ENCODE measurements at regions not wholly inside any gene's neighbourhood (a gene's known extent, or its start where the extent isn't known, plus 50 kb on each side); places are given as distances from the start of the nearest gene placed in this dataset.
"Not testable (repeated sequence)": the region's sequence is repeated elsewhere in the genome, so short reads cannot be mapped to it uniquely, and the experiment has no call there.

DNA sequence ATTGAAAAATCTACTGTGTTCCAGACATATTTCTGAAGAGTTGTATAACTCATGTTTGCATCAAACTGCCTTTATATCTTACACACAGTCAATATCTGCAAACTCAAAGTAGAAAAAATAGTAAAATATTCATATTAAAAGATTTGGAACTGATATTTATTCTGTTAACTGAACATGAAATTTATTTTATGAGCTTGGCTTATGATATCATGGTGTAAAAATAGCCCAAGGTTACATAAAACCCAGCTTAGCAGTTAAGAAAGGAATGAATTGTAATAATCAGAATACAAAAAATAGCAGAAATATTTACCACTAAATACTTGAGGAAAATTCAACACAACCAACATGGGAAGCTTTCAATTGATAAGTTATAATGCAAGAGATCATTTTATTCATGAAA lies 367.9 kb downstream of the FLRT2 start:
- no peak for DNase-seq

DNA sequence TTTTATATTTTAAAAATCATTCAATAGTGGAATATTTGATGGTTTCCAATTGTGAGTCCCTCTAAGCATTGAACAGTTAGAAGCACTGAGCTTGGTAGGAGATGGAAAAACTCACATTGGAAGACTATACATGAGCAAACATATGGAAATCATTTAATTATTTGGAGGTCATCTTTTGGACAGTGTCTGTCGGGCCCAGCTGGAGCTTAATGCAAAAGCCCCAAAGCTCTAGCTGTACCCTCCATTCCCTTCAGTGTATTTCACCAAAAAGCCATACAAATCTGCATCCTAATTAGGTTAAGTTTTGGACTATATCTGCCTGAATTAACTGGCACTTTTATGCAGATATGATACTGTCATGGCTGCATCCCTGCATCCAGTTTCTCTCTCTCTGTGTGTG lies 365.7 kb downstream of the FLRT2 start:
- DNase-seq = no peak

DNA sequence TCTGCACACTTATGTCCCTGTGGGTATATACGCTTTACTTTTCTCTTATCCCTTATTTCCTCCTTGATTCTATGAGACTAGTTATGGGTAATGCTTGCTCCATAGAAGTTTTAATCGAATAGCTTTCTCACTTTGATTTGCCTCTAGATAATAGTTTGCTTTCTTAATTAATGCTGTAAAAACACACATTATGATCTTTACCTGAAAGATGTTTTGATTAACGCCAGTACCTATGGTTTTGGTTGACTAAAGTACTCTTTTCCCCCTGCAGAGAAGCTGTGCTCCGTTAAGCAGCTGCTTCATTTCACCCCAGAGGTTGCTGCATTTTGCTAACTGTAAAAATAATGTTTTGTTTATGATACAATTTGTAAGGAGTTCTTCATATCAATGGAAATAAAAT lies 362.3 kb downstream of the FLRT2 start:
- DNase-seq = no peak

DNA sequence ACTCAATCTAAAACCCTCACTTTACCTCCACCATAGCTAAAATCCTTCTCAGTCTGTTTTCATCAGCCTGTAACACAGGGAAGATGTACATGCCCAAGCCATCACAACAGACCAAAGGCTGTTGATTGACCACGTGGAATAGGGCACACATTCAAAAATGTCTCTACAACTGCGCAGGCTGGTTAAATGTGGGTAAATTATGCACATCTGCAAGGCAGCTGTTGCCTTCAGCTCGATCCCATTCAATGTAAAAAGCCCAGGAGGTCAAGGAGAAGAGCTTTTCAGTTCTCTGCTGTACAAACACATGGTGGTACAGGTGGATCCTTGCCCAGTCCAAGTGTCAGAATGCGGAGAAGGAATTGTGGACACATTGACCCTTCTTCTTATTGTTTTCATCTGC lies 354.0 kb downstream of the FLRT2 start:
- DNase-seq = no peak

DNA sequence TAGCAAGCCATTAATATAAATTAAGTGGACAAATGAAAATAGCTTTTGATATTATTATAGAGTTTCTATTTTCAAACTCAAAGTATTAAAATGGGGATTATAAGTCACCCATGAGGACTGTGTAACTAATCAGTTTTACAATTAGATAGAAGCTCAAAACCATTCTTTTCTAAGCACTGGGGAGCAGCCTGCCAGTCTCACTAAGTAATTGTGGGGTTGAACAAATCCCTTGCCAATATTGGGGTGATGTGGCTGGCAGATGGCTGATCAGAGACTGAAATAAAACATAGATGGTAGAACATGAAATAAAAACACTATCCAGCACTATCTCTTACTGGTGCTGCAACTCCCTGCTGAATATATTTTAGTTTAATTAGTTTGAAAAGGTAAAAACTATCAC lies 353.2 kb downstream of the FLRT2 start:
- DNase-seq = no peak

DNA sequence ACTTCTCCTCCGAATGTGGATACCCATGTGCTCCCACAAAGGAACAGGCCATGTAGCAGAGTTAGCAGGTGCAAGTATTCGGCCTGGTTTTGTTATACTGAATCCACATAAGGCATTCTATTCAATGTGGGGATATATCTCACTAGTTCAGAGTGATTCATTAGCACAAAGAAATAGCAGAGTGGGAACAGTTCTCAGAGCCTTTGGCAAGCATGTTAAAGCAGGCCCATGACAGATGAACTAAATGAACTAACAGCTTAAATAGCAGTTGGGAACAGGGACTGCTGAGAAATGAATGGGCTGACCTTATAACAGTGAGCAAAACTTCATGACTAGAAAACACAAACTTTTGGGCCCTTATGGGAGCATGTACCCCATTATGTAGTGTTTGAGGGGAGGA lies 352.0 kb downstream of the FLRT2 start:
- DNase-seq = no peak

DNA sequence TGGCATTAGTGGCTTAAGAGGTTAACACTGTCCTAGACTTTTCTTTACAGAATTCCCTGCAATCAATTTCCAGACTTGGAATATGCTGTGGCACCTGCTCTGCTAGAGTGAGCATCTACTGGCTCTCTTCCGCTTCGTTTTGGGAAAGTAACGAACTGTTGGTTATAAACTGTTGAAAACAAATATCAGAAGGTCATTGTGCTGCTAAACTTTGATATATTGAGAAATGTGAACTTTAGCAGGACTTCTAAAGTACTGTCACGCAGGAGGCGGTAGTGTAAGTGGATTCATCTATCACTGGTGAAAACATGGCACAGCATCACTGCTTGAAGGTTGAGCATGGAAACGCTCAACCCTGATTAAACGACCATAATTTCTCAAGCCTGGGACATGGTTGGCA lies 348.9 kb downstream of the FLRT2 start:
- no peak for DNase-seq

DNA sequence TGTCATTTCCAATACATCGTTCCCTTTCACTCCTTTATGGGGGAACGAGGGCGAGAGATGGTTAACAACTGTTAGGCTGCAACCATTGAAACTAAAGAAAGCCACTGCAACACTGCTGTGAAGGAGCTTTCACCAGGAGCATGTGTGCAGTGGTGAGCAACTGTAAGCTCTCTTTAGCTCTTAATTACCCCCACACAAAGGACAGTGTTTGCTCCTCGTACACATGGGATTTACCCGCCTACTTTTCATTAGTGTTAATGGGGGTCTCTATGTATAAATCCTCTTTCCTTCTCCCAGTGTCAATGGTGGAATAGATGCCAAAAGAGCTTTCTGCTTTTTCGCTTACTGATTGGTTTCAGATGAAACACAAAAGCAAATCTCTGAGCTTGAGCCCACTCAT lies 343.1 kb downstream of the FLRT2 start:
- no peak for DNase-seq

DNA sequence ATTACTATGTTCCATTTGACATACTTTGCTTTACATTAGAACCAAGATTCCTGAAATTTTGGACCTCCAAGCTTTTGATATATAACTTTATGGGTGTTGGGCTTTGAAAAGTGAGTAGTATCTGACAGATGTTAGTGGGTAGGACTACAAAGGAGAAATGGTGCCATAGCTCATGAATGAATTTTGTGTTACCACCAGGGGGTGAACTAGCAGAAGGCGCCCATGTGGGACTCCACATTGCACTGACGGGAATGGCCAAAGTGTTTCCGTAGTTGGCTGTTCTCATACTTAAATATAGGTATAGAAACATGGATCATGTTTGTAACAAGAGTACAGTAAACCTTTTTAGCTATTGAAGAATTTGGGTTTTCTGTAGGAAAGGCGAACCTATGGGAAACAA lies 337.5 kb downstream of the FLRT2 start:
- no peak for DNase-seq

DNA sequence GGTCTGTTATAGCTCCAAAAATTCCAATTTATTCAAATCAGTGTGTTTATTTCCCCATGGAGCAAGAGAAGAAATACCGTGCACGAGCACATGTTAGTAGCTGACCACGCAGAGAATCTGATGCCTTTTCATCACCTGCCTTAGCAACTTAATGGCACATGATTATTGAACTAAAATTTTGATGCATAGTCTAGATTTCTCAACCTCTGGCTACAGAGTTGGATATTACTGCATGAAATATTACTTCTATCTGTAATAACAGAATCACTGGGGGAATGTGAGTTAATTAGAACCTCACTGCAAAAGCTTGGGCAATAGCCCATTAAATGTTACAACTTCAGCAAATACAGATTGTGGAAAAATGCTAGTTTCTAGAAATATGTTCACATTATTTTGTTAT lies 335.8 kb downstream of the FLRT2 start:
- no peak for DNase-seq

DNA sequence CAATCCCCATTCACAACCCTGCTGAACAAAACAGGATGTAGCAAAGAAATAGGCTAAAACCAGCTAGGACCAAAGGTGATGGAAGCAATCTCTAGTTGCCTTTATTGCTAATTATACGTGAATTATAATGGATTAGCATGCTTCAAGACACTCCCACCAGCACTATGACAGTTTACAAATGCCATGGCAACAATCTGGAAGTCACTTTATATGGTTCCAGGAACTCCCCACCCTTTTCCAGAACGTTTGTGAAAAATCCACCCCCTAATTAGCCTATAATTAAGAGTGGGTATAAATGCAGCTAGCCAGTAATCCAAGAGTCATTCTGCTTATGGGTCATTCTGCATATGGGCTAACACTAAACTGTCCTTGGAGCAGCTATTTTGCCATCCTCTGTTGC lies 328.7 kb downstream of the FLRT2 start:
- DNase-seq = no peak

DNA sequence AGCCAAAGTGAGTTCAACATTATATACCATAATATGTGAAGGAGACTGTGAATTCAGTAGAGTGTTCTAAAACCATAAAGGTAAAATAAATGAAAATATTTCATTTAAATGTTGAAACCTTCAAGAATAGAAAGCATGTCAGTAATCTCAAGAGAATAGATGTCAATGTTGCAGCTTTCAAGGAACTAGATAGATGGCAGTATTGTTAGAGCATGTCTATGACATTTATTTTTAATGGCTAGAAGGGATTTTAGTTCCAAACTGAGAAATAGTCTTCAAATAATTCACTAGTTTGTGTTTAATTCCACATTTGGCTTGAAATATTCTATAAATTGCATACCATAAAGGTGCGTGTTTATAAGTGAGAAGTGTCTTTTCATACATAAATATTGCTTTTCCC lies 326.5 kb downstream of the FLRT2 start:
- no peak for DNase-seq

DNA sequence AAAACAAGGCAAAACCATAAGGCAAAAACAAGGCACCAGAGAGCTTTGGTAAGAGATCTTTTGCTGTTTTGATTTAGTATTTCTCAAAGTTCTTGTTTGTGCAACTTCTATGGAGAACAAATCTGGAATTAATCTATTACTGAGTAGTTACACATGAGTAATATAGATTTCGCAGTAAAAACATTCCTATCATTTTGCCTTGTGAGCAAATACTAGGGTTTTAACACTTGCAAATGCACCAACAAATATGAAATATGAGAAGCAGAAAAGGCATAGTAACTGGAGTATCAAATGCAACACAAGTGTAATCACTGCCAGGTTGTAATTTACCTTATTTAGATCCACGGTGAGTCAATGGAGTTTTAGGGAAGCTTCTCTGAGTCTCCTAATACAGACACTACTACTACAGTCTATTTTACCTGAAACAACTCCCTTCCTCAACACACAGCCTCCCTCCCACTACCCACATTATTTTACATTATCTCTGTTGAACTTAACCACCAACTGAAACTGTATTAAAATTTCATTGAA lies 324.1 kb downstream of the FLRT2 start:
- DNase-seq = no peak

DNA sequence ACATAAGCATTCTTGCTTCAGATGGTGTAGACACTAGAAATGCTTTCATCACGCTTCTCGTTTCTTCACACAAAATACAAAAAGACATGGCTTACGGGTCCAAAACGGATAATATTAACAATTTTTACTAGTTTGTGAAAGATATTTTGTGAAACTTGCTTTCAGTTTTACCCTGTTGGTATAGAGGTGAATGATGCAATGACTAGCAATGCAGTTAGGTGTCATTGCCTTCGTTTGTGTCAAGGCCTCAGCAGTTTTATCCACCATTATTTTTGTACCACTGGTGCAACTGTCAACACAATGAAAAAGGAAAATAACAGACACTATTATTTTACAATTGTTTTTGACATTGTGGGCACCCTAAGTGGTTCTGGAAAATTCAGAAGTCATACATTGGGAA lies 323.0 kb downstream of the FLRT2 start:
- DNase-seq = no peak

DNA sequence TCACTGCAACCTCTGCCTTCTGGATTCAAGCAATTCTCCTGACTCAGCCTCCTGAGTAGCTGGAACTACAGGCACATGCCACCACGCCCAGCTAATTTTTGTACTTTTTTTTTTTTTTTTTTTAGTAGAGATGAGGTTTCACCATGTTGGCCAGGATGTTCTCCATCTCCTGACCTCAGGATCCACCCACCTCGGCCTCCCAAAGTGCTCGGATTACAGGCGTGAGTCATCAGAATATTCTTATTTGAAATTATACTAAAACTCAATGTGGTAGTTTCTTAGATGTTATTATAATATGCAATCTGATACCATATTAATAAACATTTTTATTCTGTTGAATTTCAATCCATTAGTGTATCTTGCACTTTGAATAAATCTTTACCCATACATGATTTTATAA lies 322.2 kb downstream of the FLRT2 start:
- DNase-seq = not testable (repeated sequence)

DNA sequence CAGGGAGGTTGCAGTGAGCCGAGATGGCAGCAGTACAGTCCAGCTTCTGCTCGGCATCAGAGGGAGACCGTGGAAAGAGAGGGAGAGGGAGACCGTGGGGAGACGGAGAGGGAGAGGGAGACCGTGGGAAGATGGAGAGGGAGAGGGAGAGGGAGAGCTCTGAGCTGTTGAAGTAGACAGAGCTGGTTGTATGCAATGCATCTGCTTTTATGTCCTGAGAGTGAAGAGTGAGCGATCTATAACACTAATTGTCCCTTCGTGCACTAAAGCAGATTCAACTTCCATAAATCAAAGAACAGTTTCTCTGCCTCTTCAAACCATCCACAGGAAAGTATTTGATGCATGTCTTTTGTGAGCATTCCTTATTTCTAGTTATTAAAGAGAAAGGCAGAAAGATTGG lies 300.6 kb downstream of the FLRT2 start:
- DNase-seq = not testable (repeated sequence)

DNA sequence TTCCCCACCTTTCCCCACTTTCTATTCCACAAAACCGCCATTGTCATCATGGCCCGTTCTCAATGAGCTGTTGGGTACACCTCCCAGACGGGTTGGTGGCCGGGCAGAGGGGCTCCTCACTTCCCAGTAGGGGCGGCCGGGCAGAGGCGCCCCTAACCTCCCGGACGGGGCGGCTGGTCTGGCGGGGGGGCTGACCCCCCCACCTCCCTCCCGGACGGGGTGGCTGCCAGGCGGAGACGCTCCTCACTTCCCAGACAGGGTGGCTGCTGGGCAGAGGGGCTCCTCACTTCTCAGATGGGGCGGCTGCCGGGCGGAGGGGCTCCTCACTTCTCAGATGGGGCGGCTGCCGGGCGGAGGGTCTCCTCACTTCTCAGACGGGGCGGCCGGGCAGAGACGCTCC lies 299.7 kb downstream of the FLRT2 start:
- DNase-seq = not testable (repeated sequence)

DNA sequence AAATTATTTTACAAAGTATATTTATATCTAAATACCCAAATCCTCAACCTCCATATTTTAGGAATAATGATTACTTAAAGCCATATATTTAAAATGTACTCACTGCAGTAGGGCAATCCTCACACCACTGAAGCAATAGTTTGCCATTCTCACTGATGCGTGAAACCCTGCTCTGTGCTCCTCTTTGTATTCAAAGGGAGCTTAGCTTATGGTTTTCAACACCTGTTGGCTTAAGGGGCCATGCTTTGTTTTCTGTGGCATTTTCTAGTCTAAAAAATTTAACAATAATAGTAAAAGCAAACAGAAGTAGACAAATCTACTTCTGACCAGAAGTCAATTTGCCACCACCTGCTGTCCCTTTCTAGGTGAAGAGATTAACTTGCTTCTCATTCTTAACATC lies 294.6 kb downstream of the FLRT2 start:
- DNase-seq = no peak

DNA sequence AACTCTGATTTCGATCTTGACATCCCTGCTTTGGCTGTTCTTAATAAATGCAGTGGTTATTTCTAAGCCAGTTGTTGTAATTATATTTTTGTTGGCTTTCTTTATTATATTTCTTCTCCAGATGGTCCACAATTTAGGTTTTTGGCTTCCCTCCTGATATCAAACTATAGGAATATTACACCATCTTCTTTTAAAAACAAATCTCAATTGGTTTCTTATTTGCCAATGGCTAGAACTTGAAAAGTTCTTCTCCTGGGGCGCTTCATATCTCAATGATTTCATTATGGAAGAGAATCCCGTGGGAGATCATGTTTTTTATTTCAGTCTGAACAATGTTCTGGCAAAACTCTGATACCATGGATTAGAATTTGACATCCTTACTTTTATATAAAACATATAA lies 292.3 kb downstream of the FLRT2 start:
- DNase-seq = no peak

DNA sequence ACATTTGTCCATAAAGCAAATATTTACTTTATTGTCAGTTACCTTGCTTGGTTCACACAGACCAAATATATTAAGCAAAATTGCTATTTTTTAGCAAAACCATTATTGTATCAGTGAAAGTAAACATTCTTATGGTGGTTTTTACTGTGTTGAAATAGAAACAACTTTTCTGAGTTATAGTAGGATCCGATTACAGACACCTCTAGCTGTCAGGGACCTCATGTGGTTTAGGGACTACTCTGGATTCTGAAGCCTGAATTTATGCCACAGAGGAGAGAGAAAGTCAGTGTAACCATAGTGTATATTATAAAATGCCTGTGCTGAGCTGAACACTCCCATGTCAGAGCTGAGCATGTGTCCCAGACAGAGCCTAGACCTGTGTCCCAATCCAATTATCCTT lies 287.5 kb downstream of the FLRT2 start:
- DNase-seq = no peak

DNA sequence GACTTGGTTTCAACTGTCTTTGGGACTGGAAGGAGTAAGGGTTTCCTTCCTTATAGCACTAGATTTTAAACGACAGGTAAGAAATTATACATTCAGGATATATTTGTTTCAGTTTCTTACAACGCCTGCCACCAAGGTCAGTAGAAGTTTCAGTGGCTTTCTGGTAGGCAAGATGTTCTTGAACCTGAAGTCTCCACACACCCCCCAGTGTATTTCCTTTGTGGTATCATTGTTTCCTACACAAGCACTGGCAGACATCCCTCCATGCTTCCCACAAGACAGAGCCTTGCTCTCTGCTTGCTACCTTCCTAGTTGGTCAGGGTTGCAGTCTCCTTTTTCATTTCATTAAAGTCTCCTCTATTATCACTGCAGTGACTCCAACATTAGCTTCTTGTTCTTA lies 283.1 kb downstream of the FLRT2 start:
- DNase-seq = no peak

DNA sequence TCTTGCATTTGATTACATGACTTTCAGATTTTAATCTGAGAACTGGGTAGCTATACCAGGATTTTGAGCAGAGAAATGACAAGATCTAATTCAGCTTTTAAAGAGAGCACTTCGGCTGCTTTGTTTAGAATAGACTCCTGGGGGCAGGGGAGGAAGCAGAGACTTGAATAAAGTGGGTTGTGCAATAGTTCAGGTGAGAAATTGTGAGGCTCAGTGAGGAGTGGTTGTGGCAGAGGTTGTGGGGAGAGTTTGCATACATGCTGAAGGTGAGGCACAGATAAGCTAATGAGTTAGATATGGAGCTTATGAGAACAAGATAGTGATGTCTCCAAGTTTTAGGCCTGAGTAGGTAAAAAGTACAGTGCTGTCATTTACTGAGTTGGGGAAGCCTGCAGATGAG lies 281.4 kb downstream of the FLRT2 start:
- DNase-seq = no peak

DNA sequence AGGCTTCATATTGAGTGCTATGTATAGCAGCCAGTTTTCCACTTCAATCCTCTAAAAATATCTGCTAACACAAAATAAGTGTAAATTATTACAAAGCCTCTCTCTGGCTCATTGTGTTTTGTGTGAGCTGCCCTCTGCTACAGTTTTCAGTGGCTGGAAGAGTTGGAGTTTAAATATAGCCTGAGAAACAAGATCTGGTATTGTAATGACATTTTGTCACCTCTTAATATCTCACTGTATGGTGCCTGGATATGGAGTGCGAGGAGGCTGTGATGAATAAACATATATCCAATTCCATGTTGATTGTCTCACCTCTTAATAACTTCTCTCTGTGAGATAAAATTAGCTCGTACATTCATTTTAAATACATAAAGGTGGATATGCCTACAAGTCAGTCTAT lies 269.7 kb downstream of the FLRT2 start:
- no peak for DNase-seq

DNA sequence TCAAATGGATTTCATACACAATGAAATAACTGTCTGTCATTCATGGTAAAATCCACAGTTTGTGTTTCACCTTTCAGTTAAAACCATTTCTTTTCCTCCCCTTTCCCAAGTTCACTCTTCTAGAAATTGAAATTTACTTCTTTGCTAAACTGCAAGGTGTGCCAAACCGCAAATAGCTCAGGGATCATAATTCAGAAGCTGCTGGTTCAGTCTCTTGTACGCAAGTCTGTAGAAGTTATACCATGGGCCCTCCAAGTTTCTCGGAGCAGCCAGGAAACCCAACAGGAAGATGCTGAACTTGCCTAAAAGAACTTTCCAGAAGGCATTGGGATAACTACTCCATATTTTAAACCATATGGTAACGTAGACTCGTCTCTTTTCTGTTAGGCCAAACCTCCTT lies 268.9 kb downstream of the FLRT2 start:
- no peak for DNase-seq

DNA sequence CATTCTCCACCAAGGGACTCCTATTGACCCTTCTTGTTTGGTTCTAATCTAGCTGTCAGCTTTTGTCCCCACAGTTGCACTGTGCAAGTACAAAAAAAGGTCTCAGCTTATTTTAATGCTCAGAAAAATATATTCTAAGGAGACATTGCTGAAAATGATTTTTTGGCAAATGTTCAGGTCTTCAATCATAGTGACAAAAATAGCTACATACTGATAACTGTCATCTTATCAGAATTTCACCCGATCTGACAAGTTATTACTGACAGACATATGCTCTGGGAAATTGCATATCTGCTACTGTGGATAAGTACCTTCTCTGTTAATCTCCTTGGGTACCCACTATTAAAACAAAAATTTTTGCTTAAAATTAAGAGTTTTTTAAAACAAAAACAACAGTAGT lies 263.6 kb downstream of the FLRT2 start:
- no peak for DNase-seq

DNA sequence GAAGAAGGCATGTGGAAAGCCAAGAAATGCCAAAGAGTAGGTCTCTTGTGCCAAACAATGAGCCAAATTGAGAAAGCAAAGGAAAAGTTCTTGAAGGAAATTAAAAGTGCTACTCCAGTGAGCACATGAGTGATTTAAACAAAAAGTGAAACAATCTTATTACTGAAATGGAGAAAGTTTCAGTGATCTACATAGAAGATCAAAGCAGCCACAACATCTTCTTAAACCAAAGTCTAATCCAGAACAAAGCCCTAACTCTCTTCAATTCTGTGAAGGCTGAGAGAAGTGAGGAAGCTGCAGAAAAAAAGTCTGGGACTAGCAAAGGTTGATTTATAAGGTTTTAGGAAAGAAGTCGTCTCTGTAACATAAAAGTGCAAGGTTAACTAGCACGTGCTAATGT lies 259.6 kb downstream of the FLRT2 start:
- DNase-seq = no peak

Measured in 8988T (cell line).